ENCODE measurements at regions not wholly inside any gene's neighbourhood (a gene's known extent, or its start where the extent isn't known, plus 50 kb on each side); places are given as distances from the start of the nearest gene placed in this dataset.

DNA sequence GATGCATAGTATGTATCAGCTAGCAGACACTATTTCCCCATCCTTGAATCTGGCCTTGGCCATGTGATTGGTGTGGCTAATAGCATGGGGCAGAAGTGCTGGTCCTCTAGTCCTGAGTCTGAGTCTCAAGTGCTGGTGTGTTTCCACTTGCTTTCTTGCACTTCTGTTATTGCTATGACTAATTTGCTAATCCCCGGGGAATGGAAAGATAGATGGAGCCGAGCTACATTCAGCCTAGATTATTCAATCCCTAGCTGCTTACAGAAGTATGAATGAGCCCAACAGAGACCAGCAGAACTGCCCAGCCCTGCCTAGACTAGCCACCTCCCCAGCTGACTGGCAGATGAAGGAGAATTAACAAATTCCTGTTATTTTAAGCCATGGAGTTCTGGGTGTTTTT is 53.2 kb upstream of the SYPL1 start:
- DNase-seq = peak in 1 of 2 experiments; percentile 8

DNA sequence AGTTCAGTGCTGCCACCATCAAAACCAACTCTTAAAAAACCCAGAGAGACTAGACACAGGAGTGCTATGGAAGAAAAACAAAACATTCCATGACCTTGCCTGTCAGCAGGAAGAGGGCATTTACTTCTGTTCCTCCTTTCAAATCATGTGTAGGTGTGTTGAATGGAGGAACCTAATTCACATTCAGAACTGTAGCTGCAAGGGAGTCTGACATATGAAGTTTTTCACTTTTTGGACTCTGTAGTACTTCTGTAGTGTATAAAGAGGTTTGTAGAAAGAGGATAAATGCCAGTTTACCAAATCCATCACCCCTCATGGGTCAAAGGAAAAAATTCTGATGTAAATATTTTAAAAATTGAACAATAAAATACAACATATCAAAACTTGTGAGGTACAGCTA is 51.1 kb upstream of the SYPL1 start:
- no peak for DNase-seq

Measured in NCI-H526 (cell line).